ENCODE measurements at regions not wholly inside any gene's neighbourhood (a gene's known extent, or its start where the extent isn't known, plus 50 kb on each side); places are given as distances from the start of the nearest gene placed in this dataset.
A peak's percentile ranks its signal among the peaks of the same experiment; 100 is the strongest.

DNA sequence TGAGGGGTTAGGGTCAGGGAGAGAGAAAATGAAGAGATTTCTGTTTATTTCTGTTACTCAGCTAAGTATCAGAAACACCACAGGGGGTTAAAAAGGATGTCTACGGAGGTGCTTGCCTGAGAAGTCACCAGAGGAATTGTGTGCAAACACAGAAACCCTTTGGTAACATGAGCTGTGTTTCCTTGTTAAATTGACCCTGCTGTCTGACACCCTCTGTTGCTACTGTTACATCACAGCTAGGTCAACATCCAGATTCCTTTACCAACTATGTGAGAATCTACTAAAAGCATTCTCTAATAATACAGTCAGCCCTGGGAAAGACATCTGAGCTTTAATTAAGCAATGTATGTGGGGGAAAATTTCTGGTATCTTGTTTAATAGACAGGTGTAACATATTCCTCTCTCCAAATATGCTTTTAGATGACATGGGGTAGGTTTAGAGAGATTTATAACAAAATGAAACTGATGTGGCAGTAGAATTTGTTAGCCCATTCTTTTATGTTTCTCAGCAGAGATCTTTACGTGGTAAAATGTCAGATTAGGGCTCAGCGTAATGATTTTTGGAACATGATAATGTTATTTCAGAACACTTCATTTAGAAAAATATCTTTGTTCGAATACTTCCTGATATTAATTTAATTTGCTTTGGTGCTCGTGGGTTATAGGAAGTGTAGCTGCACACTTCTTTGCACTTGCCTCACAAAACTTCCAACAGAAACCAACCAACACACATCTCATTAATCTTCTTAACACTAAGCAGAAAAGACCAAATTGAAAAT, 168.0 kb upstream of the AHR start:
- TF ChIP-seq, protein P1, sequence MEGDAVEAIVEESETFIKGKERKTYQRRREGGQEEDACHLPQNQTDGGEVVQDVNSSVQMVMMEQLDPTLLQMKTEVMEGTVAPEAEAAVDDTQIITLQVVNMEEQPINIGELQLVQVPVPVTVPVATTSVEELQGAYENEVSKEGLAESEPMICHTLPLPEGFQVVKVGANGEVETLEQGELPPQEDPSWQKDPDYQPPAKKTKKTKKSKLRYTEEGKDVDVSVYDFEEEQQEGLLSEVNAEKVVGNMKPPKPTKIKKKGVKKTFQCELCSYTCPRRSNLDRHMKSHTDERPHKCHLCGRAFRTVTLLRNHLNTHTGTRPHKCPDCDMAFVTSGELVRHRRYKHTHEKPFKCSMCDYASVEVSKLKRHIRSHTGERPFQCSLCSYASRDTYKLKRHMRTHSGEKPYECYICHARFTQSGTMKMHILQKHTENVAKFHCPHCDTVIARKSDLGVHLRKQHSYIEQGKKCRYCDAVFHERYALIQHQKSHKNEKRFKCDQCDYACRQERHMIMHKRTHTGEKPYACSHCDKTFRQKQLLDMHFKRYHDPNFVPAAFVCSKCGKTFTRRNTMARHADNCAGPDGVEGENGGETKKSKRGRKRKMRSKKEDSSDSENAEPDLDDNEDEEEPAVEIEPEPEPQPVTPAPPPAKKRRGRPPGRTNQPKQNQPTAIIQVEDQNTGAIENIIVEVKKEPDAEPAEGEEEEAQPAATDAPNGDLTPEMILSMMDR (IDR thresholded peaks at IDR 0.05), result no peak
- no peak for TF ChIP-seq MAFK (IDR thresholded peaks at IDR 0.05; ENCODE audit: partially characterized antibody)
- TF ChIP-seq RNF2 (IDR thresholded peaks at IDR 0.05; ENCODE audit: borderline replicate concordance, low read depth), result no peak
- peak; percentile 17 to 63; a peak in 4 of 5 replicates for TF ChIP-seq RAD21 (conservative IDR thresholded peaks at IDR 0.05 in 1 of 2, IDR thresholded peaks at IDR 0.05 in 1 of 2)
- TF ChIP-seq MAZ (IDR thresholded peaks at IDR 0.05; ENCODE audit: borderline replicate concordance, low read depth, low read length), result no peak
- TF ChIP-seq POLR2A (IDR thresholded peaks at IDR 0.05; ENCODE audit: low read length), result no peak
- no peak for TF ChIP-seq CHD2 (IDR thresholded peaks at IDR 0.05; ENCODE audit: low read length, partially characterized antibody)
- TF ChIP-seq NPAS2 (CRISPR knock-in tag; IDR thresholded peaks at IDR 0.05; ENCODE audit: borderline replicate concordance), result no peak
- TF ChIP-seq NR3C1 (IDR thresholded peaks at IDR 0.05), result no peak
- TF ChIP-seq SMC3 (IDR thresholded peaks at IDR 0.05), result peak; percentile 46; the same call in 1 of the 3 replicates
- TF ChIP-seq CBX2 (IDR thresholded peaks at IDR 0.05; ENCODE audit: borderline replicate concordance, low read depth), result no peak
- TF ChIP-seq HOXA7 (CRISPR knock-in tag; IDR thresholded peaks at IDR 0.05), result no peak
- TF ChIP-seq MYC (IDR thresholded peaks at IDR 0.05; ENCODE audit: borderline replicate concordance, low read length), result no peak
